IPS DF 19.7 (cell line): ENCODE measurements at regions not wholly inside any gene's neighbourhood (a gene's known extent, or its start where the extent isn't known, plus 50 kb on each side); places are given as distances from the start of the nearest gene placed in this dataset.
"Not testable (repeated sequence)": the region's sequence is repeated elsewhere in the genome, so short reads cannot be mapped to it uniquely, and the experiment has no call there.

Experiments
- DNase-seq: peaks from one replicate; pipeline ENCODE4 v3.0.0-alpha.2; 2013; ENCODE audit warnings: low read depth, low spot score

DNA sequence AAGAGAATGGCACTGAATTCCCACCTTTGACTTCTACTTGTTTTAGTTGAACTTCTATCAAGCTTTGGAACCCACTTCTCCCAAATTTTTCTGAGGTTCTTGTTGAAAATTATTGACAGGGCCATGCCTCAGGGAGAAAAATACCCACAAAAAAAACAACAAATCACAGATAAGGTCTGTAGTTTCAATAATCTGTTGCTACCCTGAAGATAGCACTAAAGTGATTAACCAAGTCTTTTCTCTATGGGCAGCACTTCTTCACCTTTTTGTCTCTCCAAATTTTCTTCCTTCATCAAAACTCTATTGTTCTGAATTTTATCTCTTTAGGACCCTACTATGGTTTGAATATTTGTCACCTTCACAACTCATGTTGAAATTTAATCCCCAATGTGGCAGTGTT, 154.3 kb upstream of the FGF10 start:
- DNase-seq, result no peak

DNA sequence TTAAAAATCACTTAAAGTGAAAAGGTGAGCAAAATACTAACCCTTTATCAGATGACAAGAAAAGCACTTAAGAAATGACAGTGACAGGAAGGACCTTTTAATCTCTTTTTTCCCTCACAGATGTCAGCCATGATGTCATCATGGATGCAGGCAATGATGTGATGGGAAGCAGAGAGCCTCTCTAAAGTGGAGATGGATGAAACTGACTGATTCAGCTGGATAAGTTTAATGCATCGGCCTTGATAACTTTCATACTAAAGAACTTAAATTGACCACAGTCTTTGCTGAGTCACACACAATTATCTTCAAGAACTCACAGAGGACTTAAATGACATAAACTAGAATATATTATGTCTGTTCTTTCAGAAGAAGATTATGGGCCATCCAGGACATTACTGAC, 153.2 kb upstream of the FGF10 start:
- DNase-seq, result no peak

DNA sequence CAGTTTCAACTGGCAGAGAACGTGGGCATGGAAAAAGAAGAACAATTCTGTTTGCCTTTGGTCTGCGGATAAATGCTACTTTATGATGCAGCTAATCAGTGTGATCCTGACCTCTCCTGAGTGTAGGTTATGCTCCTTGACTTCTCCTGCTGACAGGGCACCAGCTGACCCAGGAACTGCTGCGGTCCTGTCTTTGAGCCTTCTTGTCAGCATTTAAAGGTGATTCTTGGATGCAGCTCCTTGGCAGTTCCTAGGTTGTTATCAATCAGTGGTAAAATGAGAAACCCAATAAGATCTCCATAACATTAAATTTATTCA, 150.3 kb upstream of the FGF10 start:
- DNase-seq, result no peak

DNA sequence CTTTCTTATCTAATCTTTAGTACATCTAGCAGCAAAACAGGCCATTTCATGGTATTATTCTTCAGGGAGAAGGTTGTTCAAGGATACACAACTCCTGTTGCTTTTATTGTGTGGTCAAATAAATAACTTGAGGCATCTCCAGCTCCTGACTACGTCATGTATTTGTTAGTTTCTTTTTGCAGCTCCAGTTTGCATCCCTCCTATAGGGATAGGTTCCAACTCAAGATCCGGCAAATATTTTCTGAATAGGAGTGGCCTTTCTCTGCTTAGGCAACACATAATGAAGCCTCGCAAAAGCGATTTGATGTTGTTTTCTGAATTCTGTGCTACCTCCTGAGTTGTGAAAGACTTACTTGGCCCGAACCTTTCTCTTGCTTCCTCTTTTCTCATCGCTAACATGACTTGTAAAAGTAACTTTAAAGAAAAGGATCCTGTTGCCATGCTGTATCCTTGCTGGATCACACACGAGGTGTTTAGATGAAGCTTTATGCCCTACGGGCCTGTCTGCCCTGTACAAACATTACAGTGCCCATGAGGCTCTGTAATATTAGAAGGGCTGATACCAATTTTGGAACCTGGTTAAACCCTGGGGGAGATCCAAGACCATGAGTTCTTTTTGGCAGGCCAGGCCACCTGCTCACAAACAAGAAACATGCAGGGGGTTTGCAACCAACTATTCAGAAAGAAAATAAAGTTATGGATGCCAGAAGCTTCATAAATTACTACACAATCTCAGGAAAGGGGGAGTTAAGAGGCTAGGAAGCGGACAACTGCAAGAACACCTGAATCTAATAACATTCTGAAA, 149.8 kb upstream of the FGF10 start:
- DNase-seq, result no peak

DNA sequence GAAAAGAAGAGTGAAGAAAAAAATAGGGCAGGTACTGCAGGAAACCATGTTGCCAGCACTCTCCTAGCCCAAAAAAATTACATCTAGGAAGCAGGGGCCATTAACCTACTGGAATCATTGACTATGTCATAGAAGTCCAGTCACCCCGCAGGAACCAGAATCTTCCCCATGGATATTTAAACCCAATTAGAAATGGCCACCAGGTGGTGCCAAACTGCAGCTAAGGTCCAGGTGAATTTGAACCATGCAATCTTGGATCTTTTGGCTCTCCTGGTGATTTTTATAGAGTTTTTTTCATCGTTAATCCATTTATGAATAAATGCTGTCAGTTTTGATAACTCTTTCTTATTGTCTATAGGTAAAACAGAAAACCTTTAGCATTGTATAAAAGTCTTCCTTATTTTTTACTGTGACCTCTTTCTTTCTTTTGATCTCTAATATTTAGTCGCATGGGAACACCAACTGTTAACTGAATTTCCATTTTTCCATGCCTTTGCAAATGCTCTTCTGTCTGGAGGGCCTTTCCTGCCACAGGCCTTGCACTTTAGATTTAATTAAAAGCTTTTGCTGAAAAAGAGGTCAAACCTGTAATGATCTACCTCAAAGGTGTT, 147.5 kb upstream of the FGF10 start:
- peak; percentile 1 for DNase-seq

DNA sequence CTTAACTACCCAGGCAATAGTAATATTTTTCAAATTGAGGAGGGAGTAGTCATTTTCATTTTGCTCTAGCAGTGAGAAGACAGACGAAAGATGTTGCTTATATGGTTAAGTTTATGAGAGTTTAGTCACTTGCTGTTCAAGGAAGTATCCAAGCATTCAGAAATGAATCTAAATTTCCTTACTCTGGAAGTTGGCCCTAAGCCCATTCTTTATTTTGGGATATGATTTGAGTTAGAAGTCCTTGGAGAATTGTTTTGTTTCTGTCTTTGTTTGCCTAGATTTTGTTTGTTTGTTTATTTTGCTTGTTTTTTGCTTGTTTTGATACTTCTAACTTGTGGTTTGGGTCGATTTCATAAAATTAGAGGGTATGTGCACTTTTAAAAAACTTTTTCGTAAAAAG, 146.4 kb upstream of the FGF10 start:
- no peak for DNase-seq

DNA sequence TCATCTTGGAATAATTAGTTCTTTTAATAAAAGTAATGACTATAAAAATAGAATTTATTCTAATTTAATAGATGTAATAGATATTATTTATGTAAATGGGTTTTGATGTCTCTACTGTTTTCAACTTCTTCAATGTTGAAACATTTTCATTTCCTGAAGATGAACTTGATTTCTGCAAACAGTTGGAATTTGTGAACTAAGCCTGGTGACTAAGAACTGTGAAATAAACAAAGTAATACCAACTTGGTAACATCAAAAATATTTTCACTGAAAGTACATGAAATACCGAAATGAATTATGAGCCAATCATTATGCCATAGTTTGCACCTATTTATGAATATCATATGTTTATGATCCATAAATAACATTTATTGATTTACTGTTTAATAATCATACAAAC, 143.8 kb upstream of the FGF10 start:
- DNase-seq, result no peak

DNA sequence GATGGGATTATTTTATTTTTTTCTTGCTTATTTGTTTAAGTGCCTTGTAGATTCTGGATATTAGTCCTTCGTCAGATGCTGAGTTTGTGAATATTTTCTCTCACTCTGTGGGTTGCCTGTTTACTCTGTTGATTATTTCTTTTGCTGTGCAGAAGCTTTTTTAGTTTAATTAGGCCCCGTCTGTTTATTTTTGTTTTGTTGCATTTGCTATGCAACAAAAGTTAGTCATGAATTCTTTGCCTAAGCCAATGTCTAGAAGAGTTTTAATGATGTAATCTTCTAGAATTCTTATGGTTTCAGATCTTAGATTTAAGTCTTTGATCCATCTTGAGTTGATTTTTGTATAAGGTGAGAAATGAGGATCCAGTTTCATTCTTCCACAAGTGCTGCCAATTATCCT, 142.5 kb upstream of the FGF10 start:
- not testable (repeated sequence) for DNase-seq

DNA sequence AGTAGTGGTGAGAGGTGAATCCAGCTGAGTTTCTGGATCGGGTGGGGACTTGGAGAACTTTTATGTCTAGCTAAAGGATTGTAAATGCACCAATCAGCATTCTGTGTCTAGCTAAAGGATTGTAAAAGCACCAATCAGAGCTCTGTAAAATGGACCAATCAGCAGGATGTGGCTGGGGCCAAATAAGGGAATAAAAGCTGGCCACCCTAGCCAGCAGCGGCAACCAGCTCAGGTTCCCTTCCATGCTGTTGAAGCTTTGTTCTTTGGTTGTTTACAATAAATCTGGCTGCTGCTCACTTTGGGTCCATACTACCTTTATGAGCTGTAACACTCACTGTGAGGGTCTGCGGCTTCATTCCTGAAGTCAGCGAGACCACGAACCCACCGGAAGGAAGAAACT, 141.6 kb upstream of the FGF10 start:
- not testable (repeated sequence) for DNase-seq

DNA sequence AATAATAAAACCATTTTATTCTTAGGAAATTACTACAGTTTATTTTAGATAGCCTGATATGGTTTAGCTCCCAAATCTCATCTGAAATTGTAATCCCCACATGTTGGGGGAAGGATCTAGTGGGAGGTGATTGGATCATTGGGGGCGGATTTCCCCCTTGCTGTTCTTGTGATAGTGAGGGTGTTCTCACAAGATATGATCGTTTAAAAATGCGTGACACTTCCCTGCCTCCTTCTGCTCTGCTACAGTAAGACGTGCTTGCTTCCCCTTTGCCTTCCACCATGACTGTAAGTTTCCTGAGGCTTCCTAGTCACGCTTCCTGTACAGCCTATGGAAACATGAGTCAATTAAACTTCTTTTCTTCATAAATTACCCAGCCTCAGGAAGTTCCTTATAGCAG, 122.4 kb upstream of the FGF10 start:
- DNase-seq, result no peak

DNA sequence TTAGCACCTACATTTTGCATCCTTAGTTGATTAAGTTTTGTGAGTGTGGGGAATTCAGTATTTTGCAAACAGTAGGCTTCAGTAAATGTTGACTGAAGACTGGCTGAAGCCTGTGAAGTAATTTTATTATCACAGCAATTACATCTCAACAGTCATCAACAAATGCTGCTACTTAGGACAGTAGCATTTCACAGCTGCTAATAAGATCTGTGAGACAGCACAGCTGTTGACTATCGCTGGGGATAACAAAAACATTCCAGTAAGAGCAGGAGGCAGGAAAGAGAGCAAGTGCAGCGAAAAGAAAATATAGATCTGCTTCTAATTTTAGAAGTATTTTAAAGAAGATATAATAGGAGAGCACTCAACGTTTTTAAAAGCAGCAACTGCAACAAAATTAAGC, 117.3 kb upstream of the FGF10 start:
- no peak for DNase-seq

DNA sequence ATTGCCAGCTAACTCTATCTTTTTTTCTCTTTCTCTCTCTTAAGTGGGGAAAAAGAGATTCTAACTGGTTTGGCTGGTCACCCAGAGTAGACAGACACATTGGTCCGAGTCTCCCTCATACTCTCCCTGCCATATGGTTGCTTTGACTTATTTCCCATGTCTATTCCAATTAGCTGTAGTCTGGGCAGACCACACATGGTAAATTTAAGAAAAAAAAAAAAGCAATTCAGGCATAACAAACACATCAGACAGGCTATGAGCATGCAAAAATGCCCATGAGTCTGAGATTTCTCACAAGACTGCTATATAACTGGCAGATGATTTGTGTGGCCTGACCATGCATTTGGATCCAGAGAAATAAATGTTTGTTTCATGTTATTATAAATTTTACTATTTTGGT, 110.2 kb upstream of the FGF10 start:
- no peak for DNase-seq

DNA sequence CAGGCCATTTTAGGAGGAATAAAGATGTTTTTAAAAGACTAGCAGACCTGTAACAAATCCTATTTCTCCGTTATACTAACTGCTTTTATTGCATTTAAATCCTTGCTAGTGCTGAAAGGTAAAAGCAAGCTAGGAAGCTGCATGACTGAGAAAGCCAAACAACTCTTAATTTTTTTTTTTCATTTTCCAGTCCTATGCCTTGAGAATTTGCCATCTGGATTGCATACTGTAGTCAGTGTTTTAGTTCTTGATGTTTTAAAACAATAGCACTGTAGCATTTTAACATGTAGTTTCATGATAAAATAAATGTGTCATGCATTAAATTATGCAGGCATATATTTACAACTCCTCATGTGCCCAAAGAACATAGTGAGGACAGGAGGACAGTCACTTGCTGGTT, 108.4 kb upstream of the FGF10 start:
- DNase-seq, result no peak

DNA sequence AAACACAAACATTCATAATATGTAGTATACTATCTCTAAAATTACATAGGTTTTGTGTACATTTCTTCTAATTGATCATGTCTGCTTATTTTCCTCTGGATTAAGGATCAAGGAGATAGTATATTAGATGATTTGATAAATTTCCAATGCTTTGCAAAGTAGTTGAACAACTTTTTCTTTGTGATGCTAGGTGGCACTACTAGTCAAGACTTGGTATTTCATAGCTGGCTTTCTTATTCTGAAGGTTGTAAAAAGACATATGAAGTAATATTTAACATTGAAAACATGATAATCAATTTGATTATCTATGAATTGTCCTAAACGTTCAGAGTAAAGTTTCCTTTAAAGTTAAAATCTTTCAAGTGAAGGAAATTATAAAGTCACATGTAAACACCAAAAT, 106.1 kb upstream of the FGF10 start:
- no peak for DNase-seq

DNA sequence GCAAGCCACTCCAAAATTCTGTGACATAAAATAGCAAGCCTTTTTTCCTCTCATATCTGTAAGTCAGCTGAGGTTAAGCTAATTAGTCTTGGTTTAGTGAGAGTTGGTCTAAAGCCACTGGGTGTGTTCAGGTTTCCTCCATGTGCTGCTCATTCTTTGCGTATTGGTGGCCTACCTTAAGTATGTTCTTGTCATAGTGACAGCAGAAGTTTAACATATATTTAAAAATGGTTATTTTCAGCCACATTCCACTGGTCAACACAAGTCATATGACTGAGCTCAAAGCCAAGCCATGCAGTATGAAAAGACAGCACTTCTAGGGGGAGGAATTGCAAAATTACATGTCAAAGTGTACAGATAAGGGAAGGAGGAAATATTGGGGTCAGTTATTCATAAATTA, 100.5 kb upstream of the FGF10 start:
- DNase-seq, result no peak

DNA sequence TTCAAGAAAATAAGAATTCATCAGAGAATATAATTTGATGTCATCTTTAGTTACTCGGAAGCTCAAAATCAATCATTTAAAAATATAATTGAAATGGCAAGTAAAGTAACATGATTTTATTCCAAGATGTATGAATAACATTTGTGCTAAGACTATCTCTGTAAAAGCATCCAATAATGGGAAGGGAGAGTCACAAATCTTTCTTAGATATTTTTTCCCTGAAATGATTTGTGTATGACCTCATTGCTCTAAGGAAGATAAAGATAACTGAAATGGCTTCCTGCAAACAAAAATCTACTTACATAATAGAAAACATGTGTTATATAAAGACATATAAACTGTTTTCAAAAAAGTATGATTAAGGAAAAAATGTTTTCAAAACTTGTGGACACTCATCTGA, 97.4 kb upstream of the FGF10 start:
- DNase-seq, result no peak

DNA sequence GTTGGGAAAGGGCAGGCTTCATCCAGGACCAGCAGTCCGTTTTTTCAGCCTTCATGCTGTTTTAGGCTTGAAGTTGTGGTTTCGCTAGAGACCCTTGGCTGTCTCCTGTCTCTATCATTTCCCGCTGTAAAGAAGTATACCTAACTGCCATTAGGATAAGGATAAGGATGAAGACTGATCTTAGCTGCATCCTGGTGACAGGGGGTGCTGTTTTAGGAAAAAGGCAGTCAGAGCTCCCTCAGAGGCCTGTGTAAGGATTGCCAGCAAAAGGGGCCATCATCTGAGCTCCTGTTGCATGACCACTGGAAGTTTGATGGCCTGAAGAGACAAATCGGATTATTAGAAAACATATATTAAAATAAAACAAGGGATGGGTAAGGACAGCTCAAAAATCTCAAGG, 64.8 kb upstream of the FGF10 start:
- no peak for DNase-seq

DNA sequence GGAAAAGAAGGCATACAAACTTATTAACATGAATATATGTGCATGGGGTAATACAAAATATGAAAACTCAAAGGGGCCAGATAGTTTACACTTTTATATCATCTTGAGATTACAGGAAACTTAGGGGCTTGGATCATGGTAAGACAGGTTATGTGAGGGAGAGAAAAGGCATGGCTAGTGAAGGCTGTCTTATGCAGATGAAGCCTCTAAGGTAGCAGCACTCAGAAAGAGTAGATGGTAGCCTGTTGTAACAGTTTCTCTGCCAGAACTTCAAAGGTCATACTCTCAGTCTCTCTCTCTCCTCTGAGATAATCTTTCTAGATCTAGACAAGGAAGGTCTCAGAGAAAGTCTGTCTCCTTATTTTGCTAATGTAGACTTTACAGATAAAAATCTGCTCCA, 57.2 kb upstream of the FGF10 start:
- DNase-seq, result no peak

DNA sequence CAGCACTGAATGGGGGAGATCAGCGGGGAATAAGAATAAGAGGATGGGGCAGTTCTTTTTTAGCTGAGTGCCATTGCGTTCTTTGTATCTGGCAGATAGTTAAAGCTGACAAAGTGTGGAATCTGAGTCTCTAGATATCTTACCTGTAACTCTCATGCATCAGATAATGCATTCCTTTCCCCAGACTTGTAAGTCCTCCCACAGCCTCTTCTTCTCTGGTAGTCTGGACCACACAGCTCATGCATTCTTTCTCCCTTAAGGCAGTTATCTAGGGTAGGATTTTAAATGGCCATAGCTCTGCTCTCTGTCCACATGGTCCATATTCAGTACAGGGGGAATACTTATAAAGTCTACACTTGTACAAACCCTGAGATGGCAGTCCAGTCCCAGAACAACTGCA, 54.0 kb upstream of the FGF10 start:
- no peak for DNase-seq

DNA sequence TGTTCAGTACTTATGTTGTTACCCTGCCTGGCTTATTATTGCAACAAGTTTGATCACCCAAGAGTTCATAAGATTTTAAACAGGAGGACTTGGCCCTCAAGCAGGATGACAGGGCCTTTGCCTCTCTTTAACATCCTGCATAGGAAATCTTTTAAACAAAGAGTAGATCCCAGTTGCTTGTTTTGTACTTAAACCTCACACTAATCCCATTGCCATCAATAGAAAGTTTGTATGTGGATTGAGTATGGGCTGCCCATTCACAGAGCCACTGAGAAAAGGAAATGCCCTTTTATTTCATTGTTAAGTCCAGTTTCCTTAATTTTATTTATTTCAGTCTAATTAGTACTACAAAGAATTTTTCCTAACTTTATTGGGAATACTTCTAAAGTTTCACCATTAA, 52.2 kb upstream of the FGF10 start:
- no peak for DNase-seq

DNA sequence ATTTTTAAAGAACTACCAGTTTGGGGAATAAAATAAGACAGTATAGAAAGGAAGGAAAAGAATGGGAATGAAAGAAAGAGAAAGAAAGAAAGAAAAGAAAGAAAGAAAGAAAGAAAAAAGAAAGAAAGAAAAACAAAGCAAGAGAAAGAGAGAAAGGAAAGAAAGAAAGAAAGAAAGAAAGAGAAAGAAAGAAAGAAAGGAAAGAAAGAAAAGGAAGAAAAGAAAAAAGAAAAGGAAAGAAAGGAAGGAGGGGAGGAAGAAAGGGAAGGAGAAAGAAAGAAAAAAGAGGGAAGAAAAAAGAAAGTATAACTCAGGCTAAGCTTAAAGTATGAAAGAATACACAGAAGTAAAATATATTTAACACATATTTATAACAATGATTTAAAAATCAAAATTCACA, 51.0 kb upstream of the FGF10 start:
- DNase-seq, result no peak
